CD14-positive monocyte (primary cell): ENCODE measurements at regions not wholly inside any gene's neighbourhood (a gene's known extent, or its start where the extent isn't known, plus 50 kb on each side); places are given as distances from the start of the nearest gene placed in this dataset.

ENCODE experiments used
- DNase-seq, 3 donors: peaks; one replicate each; pipeline ENCODE4 v3.0.0-alpha.2; 2011 to 2022
- H2AFZ ChIP-seq: 2 replicates; pipeline ENCODE4 v1.6.0; 2012; ENCODE audit warnings: mild to moderate bottlenecking, low read depth, low read length, inconsistent platforms; ENCODE audit not compliant: insufficient read depth, poor library complexity, severe bottlenecking
- H3K27ac ChIP-seq, 2 donors: 1 replicate in 1 of 2; 2 replicates in 1 of 2; pipeline ENCODE4 v1.5.1; 2012 to 2013; ENCODE audit warnings: low read length in 2 of 2, control low read depth in 1 of 2, inconsistent platforms in 1 of 2, low read depth in 1 of 2, mild to moderate bottlenecking in 1 of 2
- H3K27me3 ChIP-seq, 2 donors: one replicate each; pipeline versions ENCODE4 v1.6.0 to v1.6.1; 2011 to 2013; ENCODE audit warnings: low read length in 2 of 2; ENCODE audit not compliant: control insufficient read depth in 2 of 2, insufficient read depth in 2 of 2
- H3K36me3 ChIP-seq, 2 donors: replicated peaks in 1 of 2; 1 replicate in 1 of 2; 2 replicates in 1 of 2; pipeline versions ENCODE4 v1.5.1 to v1.6.1; 2012 to 2013; ENCODE audit warnings: low read length in 2 of 2, control low read depth in 1 of 2, inconsistent platforms in 1 of 2, mild to moderate bottlenecking in 1 of 2; ENCODE audit not compliant: insufficient read depth in 2 of 2, control insufficient read depth in 1 of 2
- H3K4me1 ChIP-seq, 2 donors: 1 replicate in 1 of 2; 2 replicates in 1 of 2; pipeline versions ENCODE4 v1.5.1 to v1.6.1; 2012 to 2013; ENCODE audit warnings: low read length in 2 of 2, control low read depth in 1 of 2, inconsistent platforms in 1 of 2, mild to moderate bottlenecking in 1 of 2, moderate library complexity in 1 of 2; ENCODE audit not compliant: insufficient read depth in 2 of 2, control insufficient read depth in 1 of 2
- H3K4me2 ChIP-seq: replicated peaks from 2 replicates; pipeline ENCODE3; 2012; ENCODE audit warnings: low read length, moderate library complexity, mild to moderate bottlenecking; ENCODE audit not compliant: poor library complexity, severe bottlenecking; ENCODE audit errors: extremely low read depth
- H3K4me3 ChIP-seq, 3 experiments: fragments of 200-600 bp in 1 of 3; sonication (generic) in 1 of 3; replicated peaks in 1 of 3; 1 replicate in 2 of 3; 2 replicates in 1 of 3; pipeline ENCODE4 v1.5.1; 2011 to 2013; ENCODE audit warnings: low read length in 3 of 3, mild to moderate bottlenecking in 3 of 3, control low read depth in 2 of 3, low read depth in 2 of 3, inconsistent platforms in 1 of 3, moderate library complexity in 1 of 3
- H3K79me2 ChIP-seq: 2 replicates; pipeline ENCODE4 v1.6.0; 2012; ENCODE audit warnings: mild to moderate bottlenecking, control low read depth, inconsistent platforms, low read length, moderate library complexity; ENCODE audit not compliant: insufficient read depth
- H3K9ac ChIP-seq: 2 replicates; pipeline ENCODE4 v1.6.0; 2017; ENCODE audit warnings: low read length, mild to moderate bottlenecking; ENCODE audit not compliant: insufficient read depth, poor library complexity, severe bottlenecking
- H3K9me3 ChIP-seq, 2 donors: replicated peaks in 1 of 2; 1 replicate in 1 of 2; 2 replicates in 1 of 2; pipeline versions ENCODE4 v1.5.1 to v1.6.1; 2012 to 2013; ENCODE audit warnings: low read length in 2 of 2, control low read depth in 1 of 2; ENCODE audit not compliant: control insufficient read depth in 1 of 2, insufficient read depth in 1 of 2
- H4K20me1 ChIP-seq: 2 replicates; pipeline ENCODE4 v1.6.0; 2012; ENCODE audit warnings: mild to moderate bottlenecking, low read length, control low read depth, moderate library complexity; ENCODE audit not compliant: insufficient read depth
- H3K27ac Mint-ChIP-seq, 7 donors: one replicate each; pipeline ENCODE4 v1.8.0; 2020; ENCODE audit warnings: mild to moderate bottlenecking in 7 of 7, mixed read lengths in 7 of 7, moderate library complexity in 6 of 7, inconsistent platforms in 2 of 7
- H3K27me3 Mint-ChIP-seq, 3 donors: one replicate each; pipeline ENCODE4 v1.8.0; 2021 to 2022; ENCODE audit warnings: low read depth in 3 of 3, mild to moderate bottlenecking in 3 of 3, mixed read lengths in 3 of 3, moderate library complexity in 3 of 3, inconsistent platforms in 1 of 3
- H3K36me3 Mint-ChIP-seq, 2 donors: one replicate each; pipeline ENCODE4 v1.8.0; 2020; ENCODE audit warnings: mixed read lengths in 2 of 2, inconsistent platforms in 1 of 2, mild to moderate bottlenecking in 1 of 2
- H3K4me1 Mint-ChIP-seq: one replicate; pipeline ENCODE4 v1.8.0; 2020; ENCODE audit warnings: mild to moderate bottlenecking, mixed read lengths
- H3K4me3 Mint-ChIP-seq, 2 donors: one replicate each; pipeline ENCODE4 v1.8.0; 2020; ENCODE audit warnings: mild to moderate bottlenecking in 2 of 2, mixed read lengths in 2 of 2, moderate library complexity in 1 of 2
- H3K9me3 Mint-ChIP-seq, 7 donors: one replicate each; pipeline ENCODE4 v1.8.0; 2020 to 2022; ENCODE audit warnings: mixed read lengths in 7 of 7, mild to moderate bottlenecking in 6 of 7, moderate library complexity in 6 of 7, inconsistent platforms in 2 of 7
- WGBS: methylation state at CpG from one replicate; pipeline ENCODE4 v1.1.5; 2013; ENCODE audit warnings: missing lambda C conversion rate; ENCODE audit not compliant: insufficient coverage; 5-methylcytosine and 5-hydroxymethylcytosine counted together
- intact Hi-C, 2 donors: fragments of 100-400 bp; cut with micrococcal nuclease; formaldehyde crosslinking; loops; one replicate each; pipeline versions ENCODE4 v1.15.0 to v1.15.1; 2023
- TF ChIP-seq, protein P1 (sequence below): fragments of 200-600 bp; IDR thresholded peaks from one replicate; pipeline ENCODE4 v1.8.0; 2022; ENCODE audit warnings: antibody characterized with exemption, mild to moderate bottlenecking

DNA sequence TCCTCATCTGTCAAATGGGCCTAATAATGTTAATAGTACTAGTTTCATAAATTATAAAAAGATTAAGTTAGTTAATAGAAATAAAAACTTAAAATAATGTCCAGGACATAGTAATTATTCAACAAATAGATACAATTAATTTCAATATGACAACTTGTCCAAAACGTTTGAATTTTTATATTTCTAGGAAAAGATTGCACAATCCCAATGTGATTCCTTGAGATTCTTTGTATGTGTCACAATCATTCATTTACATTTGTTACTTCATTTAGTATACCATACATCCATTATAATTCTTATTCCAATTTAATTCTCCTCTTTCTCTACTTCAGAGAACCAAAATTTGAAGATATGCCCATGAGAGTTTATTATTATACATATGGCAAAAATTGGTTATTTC is 554.2 kb downstream of the GABRG1 start:
- Histone ChIP-seq H3K9me3 (peaks cover 0 to 14% of the 10 kb centered on the region in 2 donors), H3K27me3 (no peaks in the 10 kb centered on the region), H4K20me1 (no peaks in the 10 kb centered on the region), H3K9ac (no peak overlapping the region), H3K79me2 (no peaks in the 10 kb centered on the region), H3K4me2 (no peak overlapping the region), H3K4me3 (no peak overlapping the region), H3K36me3 (no peaks in the 10 kb centered on the region), H3K27ac (no peak overlapping the region), H2AFZ (no peak overlapping the region), H3K4me1 (no peaks in the 10 kb centered on the region)
- DNase-seq: no peak
- H3K27ac Mint-ChIP-seq: no peak overlapping the region
- no CpG with 5 or more reads among the region's 1 CpG for WGBS
- TF ChIP-seq, protein P1, sequence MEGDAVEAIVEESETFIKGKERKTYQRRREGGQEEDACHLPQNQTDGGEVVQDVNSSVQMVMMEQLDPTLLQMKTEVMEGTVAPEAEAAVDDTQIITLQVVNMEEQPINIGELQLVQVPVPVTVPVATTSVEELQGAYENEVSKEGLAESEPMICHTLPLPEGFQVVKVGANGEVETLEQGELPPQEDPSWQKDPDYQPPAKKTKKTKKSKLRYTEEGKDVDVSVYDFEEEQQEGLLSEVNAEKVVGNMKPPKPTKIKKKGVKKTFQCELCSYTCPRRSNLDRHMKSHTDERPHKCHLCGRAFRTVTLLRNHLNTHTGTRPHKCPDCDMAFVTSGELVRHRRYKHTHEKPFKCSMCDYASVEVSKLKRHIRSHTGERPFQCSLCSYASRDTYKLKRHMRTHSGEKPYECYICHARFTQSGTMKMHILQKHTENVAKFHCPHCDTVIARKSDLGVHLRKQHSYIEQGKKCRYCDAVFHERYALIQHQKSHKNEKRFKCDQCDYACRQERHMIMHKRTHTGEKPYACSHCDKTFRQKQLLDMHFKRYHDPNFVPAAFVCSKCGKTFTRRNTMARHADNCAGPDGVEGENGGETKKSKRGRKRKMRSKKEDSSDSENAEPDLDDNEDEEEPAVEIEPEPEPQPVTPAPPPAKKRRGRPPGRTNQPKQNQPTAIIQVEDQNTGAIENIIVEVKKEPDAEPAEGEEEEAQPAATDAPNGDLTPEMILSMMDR: no peak
- intact Hi-C loops: no loop called here
- H3K9me3 Mint-ChIP-seq: peaks cover 0 to 9% (median 4%) of the 10 kb centered on the region in 7 donors
- H3K36me3 Mint-ChIP-seq: no peaks in the 10 kb centered on the region
- no peaks in the 10 kb centered on the region for H3K4me1 Mint-ChIP-seq
- H3K4me3 Mint-ChIP-seq: no peak overlapping the region
- peaks cover 0 to 2% (median 0%) of the 10 kb centered on the region in 3 donors for H3K27me3 Mint-ChIP-seq

DNA sequence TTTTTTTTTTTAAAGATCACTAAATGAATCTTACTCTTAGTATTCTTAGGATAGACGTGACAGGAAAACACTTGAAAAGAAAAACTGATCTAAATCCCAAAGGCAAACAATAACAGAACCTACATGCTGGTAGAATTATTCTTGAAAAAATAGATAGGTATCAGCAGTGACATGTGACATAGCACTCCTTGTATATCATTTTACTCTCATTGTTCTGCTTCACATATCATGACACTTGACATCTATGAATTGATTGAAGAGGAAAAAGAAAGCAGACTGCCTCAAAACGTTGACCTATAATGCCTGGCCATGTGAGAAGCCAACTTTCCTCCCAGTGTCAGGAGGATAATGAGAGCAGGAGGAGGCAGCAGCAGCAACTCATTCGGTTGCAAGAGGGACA is 555.2 kb downstream of the GABRG1 start:
- intact Hi-C loops: no loop called here
- Histone ChIP-seq H3K4me2 (no peak overlapping the region), H3K4me3 (no peak overlapping the region), H3K9me3 (peaks cover 0 to 14% of the 10 kb centered on the region in 2 donors), H2AFZ (no peak overlapping the region), H3K4me1 (no peaks in the 10 kb centered on the region), H3K36me3 (no peaks in the 10 kb centered on the region), H3K27me3 (no peaks in the 10 kb centered on the region), H3K79me2 (no peaks in the 10 kb centered on the region), H4K20me1 (no peaks in the 10 kb centered on the region), H3K27ac (no peak overlapping the region), H3K9ac (no peak overlapping the region)
- Mint-ChIP-seq H3K4me3 (no peak overlapping the region), H3K9me3 (peaks cover 0 to 10% (median 4%) of the 10 kb centered on the region in 7 donors), H3K27ac (no peak overlapping the region), H3K4me1 (no peaks in the 10 kb centered on the region), H3K27me3 (peaks cover 0 to 2% (median 0%) of the 10 kb centered on the region in 3 donors), H3K36me3 (no peaks in the 10 kb centered on the region)
- no peak for DNase-seq
- 20% methylated on average over 1 of the region's 3 CpGs for WGBS
- TF ChIP-seq, protein P1: no peak
